ENCODE measurements at regions not wholly inside any gene's neighbourhood (a gene's known extent, or its start where the extent isn't known, plus 50 kb on each side); places are given as distances from the start of the nearest gene placed in this dataset.

GRCh38 chr13:62038214-62038613 is 622.6 kb upstream of the PCDH20 start:
- no peak overlapping the region for H3K4ac ChIP-seq (ENCODE audit: low read depth, low read length)
- DNase-seq: no peak
- no peaks in the 10 kb centered on the region for H3K9me3 ChIP-seq (ENCODE audit: control insufficient read depth, low read depth, low read length)
- H3K79me1 ChIP-seq (ENCODE audit: insufficient read depth, low read depth, low read length, poor library complexity, severe bottlenecking): no peaks in the 10 kb centered on the region
- no peaks in the 10 kb centered on the region for H3K79me2 ChIP-seq (ENCODE audit: insufficient read depth, low read length)
- no peak overlapping the region for H3K9ac ChIP-seq (ENCODE audit: extremely low read depth, insufficient read length, low read length)
- no peak overlapping the region for H3T11ph ChIP-seq (ENCODE audit: low read length)
- no peak overlapping the region for H4K5ac ChIP-seq (ENCODE audit: insufficient read length, low read depth, low read length)
- H2AK5ac ChIP-seq (ENCODE audit: insufficient read length, low read length): no peak overlapping the region
- H3K56ac ChIP-seq (ENCODE audit: insufficient read length, low read depth, low read length): no peak overlapping the region
- H2BK20ac ChIP-seq (ENCODE audit: low read depth, low read length, poor library complexity, severe bottlenecking): no peak overlapping the region
- H2BK15ac ChIP-seq (ENCODE audit: low read depth, low read length): no peak overlapping the region
- no peaks in the 10 kb centered on the region for H3K9me3 Mint-ChIP-seq
- no peak overlapping the region for H3K23ac ChIP-seq (ENCODE audit: insufficient read length, low read depth, low read length)
- no peaks in the 10 kb centered on the region for H4K20me1 ChIP-seq (ENCODE audit: control insufficient read depth, insufficient read depth, insufficient read length)
- H3K27ac ChIP-seq (ENCODE audit: insufficient read length, low read depth, low read length): no peak overlapping the region
- no peak overlapping the region for H3K18ac ChIP-seq (ENCODE audit: insufficient read length, low read depth, low read length)
- no peak overlapping the region for H4K91ac ChIP-seq (ENCODE audit: insufficient read length, low read depth, low read length)
- no peak overlapping the region for H3K4me3 Mint-ChIP-seq
- no peak overlapping the region for H3K14ac ChIP-seq (ENCODE audit: insufficient read depth, low read length)
- no peak overlapping the region for H2BK12ac ChIP-seq (ENCODE audit: insufficient read length, low read depth, low read length)
- no peak overlapping the region for H2AFZ ChIP-seq (ENCODE audit: low read length)
- no peak overlapping the region for H3K4me2 ChIP-seq (ENCODE audit: insufficient read depth, insufficient read length, low read length)
- H3K4me1 ChIP-seq (ENCODE audit: insufficient read depth, low read length): no peaks in the 10 kb centered on the region
- H3K36me3 Mint-ChIP-seq (ENCODE audit: insufficient read depth in 1 of 3, low read depth in 3 of 3): no peaks in the 10 kb centered on the region
- H3K27ac Mint-ChIP-seq: no peak overlapping the region
- H3K27me3 Mint-ChIP-seq (ENCODE audit: low read depth): no peaks in the 10 kb centered on the region
- 100% methylated on average over 1 of the region's 1 CpG for WGBS (ENCODE audit: extremely low coverage, insufficient read length, low lambda C conversion rate)
- no peaks in the 10 kb centered on the region for H3K23me2 ChIP-seq (ENCODE audit: insufficient read length, low read depth, low read length, poor library complexity, severe bottlenecking)
- TF ChIP-seq, protein P1, sequence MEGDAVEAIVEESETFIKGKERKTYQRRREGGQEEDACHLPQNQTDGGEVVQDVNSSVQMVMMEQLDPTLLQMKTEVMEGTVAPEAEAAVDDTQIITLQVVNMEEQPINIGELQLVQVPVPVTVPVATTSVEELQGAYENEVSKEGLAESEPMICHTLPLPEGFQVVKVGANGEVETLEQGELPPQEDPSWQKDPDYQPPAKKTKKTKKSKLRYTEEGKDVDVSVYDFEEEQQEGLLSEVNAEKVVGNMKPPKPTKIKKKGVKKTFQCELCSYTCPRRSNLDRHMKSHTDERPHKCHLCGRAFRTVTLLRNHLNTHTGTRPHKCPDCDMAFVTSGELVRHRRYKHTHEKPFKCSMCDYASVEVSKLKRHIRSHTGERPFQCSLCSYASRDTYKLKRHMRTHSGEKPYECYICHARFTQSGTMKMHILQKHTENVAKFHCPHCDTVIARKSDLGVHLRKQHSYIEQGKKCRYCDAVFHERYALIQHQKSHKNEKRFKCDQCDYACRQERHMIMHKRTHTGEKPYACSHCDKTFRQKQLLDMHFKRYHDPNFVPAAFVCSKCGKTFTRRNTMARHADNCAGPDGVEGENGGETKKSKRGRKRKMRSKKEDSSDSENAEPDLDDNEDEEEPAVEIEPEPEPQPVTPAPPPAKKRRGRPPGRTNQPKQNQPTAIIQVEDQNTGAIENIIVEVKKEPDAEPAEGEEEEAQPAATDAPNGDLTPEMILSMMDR (conservative IDR thresholded peaks at IDR 0.05): no peak
- no peak overlapping the region for H2BK5ac ChIP-seq (ENCODE audit: insufficient read length, low read length)
- H3K27me3 ChIP-seq (ENCODE audit: insufficient read depth, low read length): no peaks in the 10 kb centered on the region
- H3K4me1 Mint-ChIP-seq: no peaks in the 10 kb centered on the region
- no peak overlapping the region for H4K8ac ChIP-seq (replicated peaks; ENCODE audit: insufficient read length, low read depth, low read length)
- H2BK120ac ChIP-seq (ENCODE audit: low read depth, low read length, poor library complexity, severe bottlenecking): no peak overlapping the region
